CD4-positive, CD25-positive, alpha-beta regulatory T cell (primary cell): ENCODE measurements at regions not wholly inside any gene's neighbourhood (a gene's known extent, or its start where the extent isn't known, plus 50 kb on each side); places are given as distances from the start of the nearest gene placed in this dataset.

Source experiments
- ATAC-seq, 2 donors: fragments of 150-1000 bp; cut with Tn5 transposase; one replicate each; pipeline ENCODE4 v1.10.0; 2021; ENCODE audit warnings: low read depth in 2 of 2, moderate number of reproducible peaks in 2 of 2, moderate library complexity in 1 of 2
- DNase-seq, 3 donors: peaks; one replicate each; pipeline versions ENCODE4 v3.0.0 to v3.0.0-alpha.2; 2012 to 2022; ENCODE audit warnings: mixed read lengths in 1 of 3
- H3K27ac ChIP-seq: one replicate; pipeline ENCODE4 v1.7.0; 2013; ENCODE audit warnings: mild to moderate bottlenecking, low read length; ENCODE audit not compliant: insufficient read depth, poor library complexity, severe bottlenecking
- H3K27me3 ChIP-seq: one replicate; pipeline ENCODE4 v1.7.0; 2013; ENCODE audit warnings: low read length; ENCODE audit not compliant: control insufficient read depth, insufficient read depth
- H3K36me3 ChIP-seq: one replicate; pipeline ENCODE4 v1.7.0; 2013; ENCODE audit warnings: mild to moderate bottlenecking, low read length, moderate library complexity; ENCODE audit not compliant: control insufficient read depth, insufficient read depth
- H3K4me1 ChIP-seq: 2 replicates; pipeline ENCODE4 v1.7.0; 2013; ENCODE audit warnings: mild to moderate bottlenecking, low read length; ENCODE audit not compliant: insufficient read depth, control insufficient read depth, poor library complexity, severe bottlenecking
- H3K4me3 ChIP-seq: one replicate; pipeline ENCODE4 v1.7.0; 2013; ENCODE audit warnings: low read depth, mild to moderate bottlenecking, low read length, moderate library complexity
- H3K9me3 ChIP-seq, 2 experiments: 1 replicate in 1 of 2; 2 replicates in 1 of 2; pipeline ENCODE4 v1.7.0; 2013; ENCODE audit warnings: low read length in 2 of 2, mild to moderate bottlenecking in 1 of 2, moderate library complexity in 1 of 2; ENCODE audit not compliant: control insufficient read depth in 2 of 2
- H3K27ac Mint-ChIP-seq, 3 donors: one replicate each; pipeline ENCODE4 v1.8.0; 2020 to 2022; ENCODE audit warnings: mild to moderate bottlenecking in 3 of 3, mixed read lengths in 3 of 3, moderate library complexity in 2 of 3
- H3K27me3 Mint-ChIP-seq: one replicate; pipeline ENCODE4 v1.8.0; 2022; ENCODE audit warnings: mild to moderate bottlenecking, mixed read lengths
- H3K36me3 Mint-ChIP-seq: one replicate; pipeline ENCODE4 v1.8.0; 2020; ENCODE audit warnings: mixed read lengths
- H3K4me1 Mint-ChIP-seq, 4 donors: one replicate each; pipeline ENCODE4 v1.8.0; 2020 to 2022; ENCODE audit warnings: mixed read lengths in 4 of 4, mild to moderate bottlenecking in 1 of 4
- H3K4me3 Mint-ChIP-seq, 4 donors: one replicate each; pipeline ENCODE4 v1.8.0; 2020 to 2022; ENCODE audit warnings: mild to moderate bottlenecking in 4 of 4, mixed read lengths in 4 of 4, moderate library complexity in 3 of 4
- H3K9me3 Mint-ChIP-seq, 7 donors: one replicate each; pipeline ENCODE4 v1.8.0; 2020 to 2022; ENCODE audit warnings: mixed read lengths in 7 of 7, mild to moderate bottlenecking in 3 of 7, moderate library complexity in 2 of 7

GRCh38 chr2:240231838-240232244 is 91.4 kb upstream of the OTOS start:
- peaks cover 0 to 7% (median 0%) of the 10 kb centered on the region in 4 donors for H3K4me1 Mint-ChIP-seq
- H3K27ac Mint-ChIP-seq: no peak overlapping the region
- DNase-seq (no peak), ATAC-seq (no peak)
- Histone ChIP-seq H3K9me3 (peaks cover 5 to 13% of the 10 kb centered on the region in 2 experiments), H3K27me3 (no peaks in the 10 kb centered on the region), H3K36me3 (no peaks in the 10 kb centered on the region), H3K4me3 (no peak overlapping the region), H3K27ac (no peak overlapping the region), H3K4me1 (peaks cover 8% of the 10 kb centered on the region)
- peaks cover 28% of the 10 kb centered on the region for H3K27me3 Mint-ChIP-seq
- H3K9me3 Mint-ChIP-seq: peaks cover 0 to 23% (median 3%) of the 10 kb centered on the region in 7 donors
- no peaks in the 10 kb centered on the region for H3K36me3 Mint-ChIP-seq
- no peak overlapping the region for H3K4me3 Mint-ChIP-seq

DNA sequence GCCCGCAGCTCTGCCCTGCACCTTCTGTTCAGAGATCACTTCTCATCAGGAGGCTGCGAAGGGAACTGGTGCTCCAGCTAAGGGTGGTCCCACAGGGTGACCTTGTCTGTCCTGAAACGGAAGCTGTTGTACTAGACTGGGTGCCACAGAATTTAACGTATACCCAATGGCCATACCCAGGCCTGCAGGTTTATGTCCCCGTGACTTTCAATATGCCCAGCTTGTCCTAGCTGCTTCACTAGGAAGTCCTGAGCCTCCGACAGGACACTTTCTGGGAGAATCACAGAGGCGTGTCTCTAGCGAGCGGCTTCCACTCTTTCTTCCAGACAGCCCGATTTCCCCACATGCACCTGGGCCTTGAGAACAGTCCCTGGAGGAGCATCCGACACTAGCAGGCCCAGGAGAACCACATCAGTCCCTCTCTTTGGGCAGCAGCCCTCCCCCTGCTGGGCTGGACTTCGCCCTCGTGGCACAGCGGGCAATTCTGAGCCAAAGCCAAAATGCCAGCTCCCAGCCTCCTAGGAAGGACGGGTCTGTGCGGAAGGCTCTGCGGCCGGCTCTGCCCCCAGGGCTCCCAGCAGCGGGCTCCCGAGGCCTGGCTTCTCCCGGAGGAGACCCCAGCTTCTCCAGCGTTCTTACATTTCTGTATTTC is 91.9 kb upstream of the OTOS start:
- H3K36me3 ChIP-seq: no peaks in the 10 kb centered on the region
- peaks cover 5 to 13% of the 10 kb centered on the region in 2 experiments for H3K9me3 ChIP-seq
- ATAC-seq (no peak), DNase-seq (no peak)
- H3K4me3 Mint-ChIP-seq: no peak overlapping the region
- H3K4me1 ChIP-seq: peaks cover 8% of the 10 kb centered on the region
- peaks cover 28% of the 10 kb centered on the region for H3K27me3 Mint-ChIP-seq
- peaks cover 0 to 23% (median 3%) of the 10 kb centered on the region in 7 donors for H3K9me3 Mint-ChIP-seq
- peaks cover 0 to 7% (median 0%) of the 10 kb centered on the region in 4 donors for H3K4me1 Mint-ChIP-seq
- H3K27ac ChIP-seq: no peak overlapping the region
- no peak overlapping the region for H3K4me3 ChIP-seq
- H3K27ac Mint-ChIP-seq: no peak overlapping the region
- no peaks in the 10 kb centered on the region for H3K36me3 Mint-ChIP-seq
- no peaks in the 10 kb centered on the region for H3K27me3 ChIP-seq

DNA sequence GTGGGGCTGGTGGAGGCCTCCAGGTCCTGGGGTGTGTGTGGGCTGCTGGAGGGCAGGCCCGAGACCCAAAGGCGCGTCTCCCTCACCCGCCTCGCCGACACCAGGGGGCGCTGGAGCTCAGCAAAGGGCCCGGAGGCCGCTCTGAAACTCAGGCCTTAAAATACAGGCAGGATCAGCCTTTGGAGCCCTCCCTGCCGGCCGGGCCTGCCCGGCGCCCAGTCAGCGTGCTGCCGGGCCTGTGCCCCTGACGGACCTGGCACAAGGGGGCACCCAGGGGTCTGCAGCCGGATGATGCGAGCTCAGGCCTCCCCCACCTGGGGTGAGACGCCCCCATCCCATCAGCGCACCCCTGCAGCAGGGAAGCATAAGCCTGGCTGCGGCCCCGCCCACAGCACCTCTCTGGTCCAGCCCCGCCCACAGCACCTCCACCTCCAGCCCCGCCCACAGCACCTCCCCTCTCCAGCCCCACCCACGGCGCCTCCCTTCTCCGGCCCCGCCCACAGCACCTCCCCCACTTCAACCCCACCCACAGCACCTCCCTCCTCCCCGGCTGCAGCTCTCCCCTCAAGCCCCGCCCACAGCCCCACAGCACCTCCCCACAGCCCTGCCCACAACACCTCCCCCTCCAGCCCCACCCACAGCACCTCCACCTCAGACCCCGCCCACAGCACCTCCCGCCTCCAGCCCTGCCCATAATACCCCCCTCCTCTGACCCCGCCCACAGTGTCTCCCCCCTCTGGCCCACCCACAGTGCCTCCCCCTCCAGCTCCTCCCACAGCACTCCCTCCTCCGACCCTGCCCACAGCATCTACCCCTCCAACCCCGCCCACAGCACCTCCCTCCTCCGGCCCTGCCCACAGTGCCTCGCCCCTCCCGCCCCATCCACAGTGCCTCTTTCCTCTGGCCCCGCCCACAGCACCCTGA is 92.8 kb upstream of the OTOS start:
- H3K27ac Mint-ChIP-seq: no peak overlapping the region
- Histone ChIP-seq H3K36me3 (no peaks in the 10 kb centered on the region), H3K4me3 (no peak overlapping the region), H3K9me3 (peaks cover 5 to 13% of the 10 kb centered on the region in 2 experiments), H3K27ac (no peak overlapping the region), H3K4me1 (peaks cover 8% of the 10 kb centered on the region), H3K27me3 (no peaks in the 10 kb centered on the region)
- H3K27me3 Mint-ChIP-seq: peaks cover 33% of the 10 kb centered on the region
- no peak overlapping the region for H3K4me3 Mint-ChIP-seq
- peaks cover 0 to 7% (median 0%) of the 10 kb centered on the region in 4 donors for H3K4me1 Mint-ChIP-seq
- peak; percentile 23 to 41 for ATAC-seq
- no peaks in the 10 kb centered on the region for H3K36me3 Mint-ChIP-seq
- DNase-seq: peak; percentile 42 to 55 (median 44)
- H3K9me3 Mint-ChIP-seq: peaks cover 0 to 22% (median 3%) of the 10 kb centered on the region in 7 donors

DNA sequence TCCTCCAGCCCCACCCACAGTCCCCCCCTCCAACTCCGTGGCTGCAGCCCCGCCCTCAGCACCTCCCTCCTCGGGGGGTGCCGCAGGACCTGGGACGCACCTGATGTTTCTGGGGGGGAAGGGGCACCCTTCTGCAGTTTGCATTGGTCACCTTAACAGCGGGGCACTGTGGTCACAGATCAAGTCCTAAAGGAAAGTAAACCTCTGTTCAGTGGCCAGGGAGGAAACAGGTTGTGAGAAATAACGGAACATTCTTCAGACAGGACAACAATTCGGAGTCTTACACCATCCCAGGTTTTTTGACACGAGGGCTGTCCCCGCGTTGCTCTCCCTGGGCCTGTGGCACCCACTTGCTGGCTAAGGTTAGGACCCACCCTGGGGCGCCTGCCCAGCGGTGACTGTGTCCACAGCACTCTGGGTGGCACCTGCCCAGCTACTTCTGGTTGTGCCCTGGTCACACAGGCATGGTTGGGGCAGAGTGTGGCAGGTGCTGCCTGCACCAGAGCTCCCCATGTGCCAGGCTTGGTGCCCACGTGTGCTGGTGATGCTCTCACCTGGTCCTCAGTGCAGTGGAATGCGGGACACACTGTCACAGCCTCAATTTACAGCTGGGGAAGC is 93.5 kb upstream of the OTOS start:
- Mint-ChIP-seq H3K4me1 (peaks cover 0 to 7% (median 0%) of the 10 kb centered on the region in 4 donors), H3K27me3 (peaks cover 30% of the 10 kb centered on the region), H3K9me3 (peaks cover 0 to 15% (median 0%) of the 10 kb centered on the region in 7 donors), H3K36me3 (no peaks in the 10 kb centered on the region), H3K27ac (peak overlapping the region in 1 of 3 donors; percentile 32), H3K4me3 (peak overlapping the region in 1 of 4 donors; percentile 43)
- no peak for DNase-seq
- no peaks in the 10 kb centered on the region for H3K36me3 ChIP-seq
- no peak for ATAC-seq
- H3K9me3 ChIP-seq: peaks cover 1 to 6% of the 10 kb centered on the region in 2 experiments
- H3K27me3 ChIP-seq: no peaks in the 10 kb centered on the region
- H3K4me3 ChIP-seq: no peak overlapping the region
- no peak overlapping the region for H3K27ac ChIP-seq
- H3K4me1 ChIP-seq: peaks cover 8% of the 10 kb centered on the region

DNA sequence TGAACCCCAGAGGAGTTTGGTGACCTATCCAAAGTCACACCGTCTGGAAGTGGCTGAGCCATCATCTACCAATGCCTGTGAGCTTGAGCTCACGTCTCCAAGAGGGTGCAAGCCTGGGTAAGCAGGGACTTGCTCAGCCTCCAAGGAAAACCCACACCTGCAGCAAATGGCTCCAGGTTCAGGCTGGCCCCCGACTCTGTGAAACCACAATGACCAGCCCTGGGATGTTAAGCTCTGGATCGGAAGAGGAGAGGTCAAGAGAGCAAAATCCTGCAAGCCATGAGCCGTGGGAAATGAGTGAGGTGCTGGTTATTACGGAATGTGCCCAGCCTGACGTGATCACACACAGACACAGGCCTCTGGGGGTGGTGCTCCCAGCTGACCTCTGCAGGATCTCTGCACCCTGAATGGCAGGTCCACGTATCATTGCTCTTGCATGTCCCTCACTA is 94.1 kb upstream of the OTOS start:
- no peaks in the 10 kb centered on the region for H3K36me3 Mint-ChIP-seq
- Histone ChIP-seq H3K27me3 (no peaks in the 10 kb centered on the region), H3K27ac (no peak overlapping the region), H3K9me3 (peaks cover 0 to under 1% of the 10 kb centered on the region in 2 experiments), H3K4me1 (peaks cover 8% of the 10 kb centered on the region), H3K36me3 (no peaks in the 10 kb centered on the region), H3K4me3 (no peak overlapping the region)
- DNase-seq: no peak
- H3K4me3 Mint-ChIP-seq: peak overlapping the region in 1 of 4 donors; percentile 43
- no peak for ATAC-seq
- peaks cover 0 to 10% (median 0%) of the 10 kb centered on the region in 7 donors for H3K9me3 Mint-ChIP-seq
- H3K27ac Mint-ChIP-seq: no peak overlapping the region
- peaks cover 0 to 7% (median 0%) of the 10 kb centered on the region in 4 donors for H3K4me1 Mint-ChIP-seq
- H3K27me3 Mint-ChIP-seq: peaks cover 24% of the 10 kb centered on the region

DNA sequence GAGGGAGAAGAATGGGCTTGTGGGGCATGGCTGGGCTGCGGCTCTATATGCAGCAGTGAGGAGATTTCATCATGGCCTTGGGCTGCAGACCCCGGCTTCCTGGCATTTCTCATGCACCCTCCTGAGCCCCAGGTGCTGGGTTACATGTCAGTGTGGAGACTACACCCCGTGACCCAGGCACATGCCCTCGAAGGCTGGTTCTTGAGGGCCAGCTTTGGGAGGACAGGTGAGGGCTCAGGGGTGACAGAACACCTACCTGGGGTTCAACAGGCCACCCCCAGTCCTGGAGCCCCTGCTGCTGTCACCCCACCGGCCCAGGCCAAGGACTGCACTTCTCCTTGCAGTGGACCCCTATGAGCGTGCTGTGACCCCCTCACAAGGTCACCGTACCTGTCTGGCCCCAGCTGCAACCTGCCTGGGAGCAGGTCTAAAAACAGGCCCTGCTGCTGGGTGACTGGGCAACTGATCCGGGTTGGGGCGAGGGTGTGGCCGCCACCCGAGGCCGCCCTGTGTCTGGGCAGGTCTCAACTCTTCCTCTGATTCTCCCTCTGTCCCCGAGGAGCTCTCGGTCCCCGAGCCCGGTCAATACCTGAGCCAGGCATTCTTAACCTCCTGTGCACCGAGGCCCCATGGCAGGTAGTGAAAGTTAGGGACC is 94.8 kb upstream of the OTOS start:
- Histone ChIP-seq H3K4me1 (peaks cover 8% of the 10 kb centered on the region), H3K9me3 (no peaks in the 10 kb centered on the region), H3K36me3 (no peaks in the 10 kb centered on the region), H3K27me3 (no peaks in the 10 kb centered on the region), H3K27ac (no peak overlapping the region), H3K4me3 (no peak overlapping the region)
- peak overlapping the region in 1 of 3 donors; percentile 36 for H3K27ac Mint-ChIP-seq
- H3K36me3 Mint-ChIP-seq: no peaks in the 10 kb centered on the region
- peaks cover 0 to 7% (median 0%) of the 10 kb centered on the region in 4 donors for H3K4me1 Mint-ChIP-seq
- peaks cover 0 to 4% (median 0%) of the 10 kb centered on the region in 7 donors for H3K9me3 Mint-ChIP-seq
- H3K27me3 Mint-ChIP-seq: peaks cover 17% of the 10 kb centered on the region
- ATAC-seq (no peak), DNase-seq (no peak)
- no peak overlapping the region for H3K4me3 Mint-ChIP-seq

GRCh38 chr2:240235811-240236210 is 95.4 kb upstream of the OTOS start:
- peak overlapping the region in 1 of 3 donors; percentile 36 for H3K27ac Mint-ChIP-seq
- peaks cover 0 to 7% (median 0%) of the 10 kb centered on the region in 4 donors for H3K4me1 Mint-ChIP-seq
- Histone ChIP-seq H3K36me3 (no peaks in the 10 kb centered on the region), H3K4me3 (no peak overlapping the region), H3K4me1 (peaks cover 8% of the 10 kb centered on the region), H3K27ac (no peak overlapping the region), H3K9me3 (no peaks in the 10 kb centered on the region), H3K27me3 (no peaks in the 10 kb centered on the region)
- H3K9me3 Mint-ChIP-seq: peaks cover 0 to 4% (median 0%) of the 10 kb centered on the region in 7 donors
- peaks cover 15% of the 10 kb centered on the region for H3K27me3 Mint-ChIP-seq
- no peaks in the 10 kb centered on the region for H3K36me3 Mint-ChIP-seq
- DNase-seq: no peak
- H3K4me3 Mint-ChIP-seq: no peak overlapping the region
- no peak for ATAC-seq
